GM18511 (cell line): ENCODE measurements at regions not wholly inside any gene's neighbourhood (a gene's known extent, or its start where the extent isn't known, plus 50 kb on each side); places are given as distances from the start of the nearest gene placed in this dataset.

Source experiments
- ATAC-seq: cut with Tn5 transposase; IDR thresholded peaks from one replicate; pipeline ENCODE4 v1.9.1; 2021; ENCODE audit warnings: mild to moderate bottlenecking, moderate library complexity; ENCODE audit not compliant: unreplicated experiment

DNA sequence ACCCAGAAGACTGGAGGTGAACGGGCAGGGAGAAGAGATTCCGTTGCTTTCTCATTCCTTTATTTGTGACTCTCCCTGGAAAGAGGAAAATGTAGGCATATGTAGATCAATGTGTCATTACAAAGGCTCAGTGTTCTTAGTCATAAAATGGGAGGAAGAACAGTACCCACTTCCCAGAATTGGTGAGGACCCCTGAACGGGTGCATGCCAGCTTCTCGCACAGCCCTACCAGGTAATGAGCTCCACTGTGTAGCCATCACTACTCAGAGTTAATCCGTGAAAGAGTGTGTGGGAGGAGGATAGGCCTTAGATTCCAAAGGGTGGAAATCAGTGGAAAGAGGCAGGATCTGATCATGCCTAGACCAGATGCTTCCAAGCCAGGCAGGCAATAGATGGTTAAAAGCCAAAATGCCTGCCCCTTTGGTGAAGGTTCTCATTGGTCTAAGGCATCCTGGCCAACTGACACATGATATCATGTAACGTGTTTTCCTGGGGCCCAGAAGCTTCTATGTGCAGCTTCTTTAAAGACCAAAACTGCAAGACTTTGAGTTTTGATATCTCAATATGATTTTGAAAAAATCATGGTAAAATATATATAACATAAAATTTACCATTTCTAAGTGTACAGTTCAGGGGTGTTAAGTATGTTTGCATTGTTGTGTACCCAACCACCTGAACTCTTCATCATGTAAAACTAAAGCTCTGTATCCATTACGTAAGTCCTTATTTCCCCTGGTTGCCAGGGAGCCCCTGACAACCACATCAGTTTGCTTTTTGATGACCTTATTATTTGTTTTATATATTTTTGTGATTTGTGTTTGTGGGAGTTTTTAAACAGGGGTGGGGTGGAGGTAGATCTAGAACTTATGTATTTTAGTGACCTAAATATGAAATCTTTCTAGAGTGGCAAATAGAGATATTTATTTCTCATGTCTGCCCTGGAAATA is 402.2 kb upstream of the CFAP20DC start:
- ATAC-seq = no peak

DNA sequence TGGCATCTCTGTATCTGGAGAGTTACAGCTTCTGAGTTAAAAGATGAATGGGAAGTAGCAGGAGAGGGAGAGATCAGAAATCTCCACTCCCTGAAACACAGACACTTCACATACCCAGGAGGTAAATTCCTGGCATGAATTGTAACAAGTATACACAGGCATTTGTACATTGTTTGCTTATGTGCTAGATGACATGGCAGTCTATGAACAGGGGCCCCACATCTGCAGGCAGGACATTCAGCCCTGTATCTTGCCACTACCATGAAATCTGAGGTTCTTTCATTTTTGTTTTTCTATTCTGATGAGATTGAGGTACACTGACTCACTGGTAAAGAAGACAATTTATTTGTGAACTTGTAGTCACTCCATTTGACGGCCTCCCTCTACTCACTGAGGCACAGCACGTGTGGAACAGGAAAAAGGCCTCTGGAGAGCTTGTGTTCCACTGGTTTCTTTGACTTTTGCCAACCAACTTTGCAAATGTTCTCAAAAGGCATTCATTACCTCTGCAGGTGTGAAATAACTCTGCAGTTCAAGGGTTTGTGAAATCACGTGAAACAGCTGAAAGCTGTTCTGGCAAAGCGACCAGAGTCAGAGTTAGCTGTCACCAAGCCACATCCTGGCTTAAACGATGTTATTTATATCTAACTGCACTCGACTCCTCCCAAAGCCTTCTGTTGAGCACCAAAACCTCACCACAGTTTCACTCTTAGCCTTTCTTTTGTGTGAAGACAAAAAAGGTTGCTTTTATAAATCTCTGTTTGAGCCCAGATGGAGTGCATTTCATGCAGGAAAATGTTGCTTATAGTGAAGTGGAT is 401.3 kb upstream of the CFAP20DC start:
- ATAC-seq = peak; percentile 96

DNA sequence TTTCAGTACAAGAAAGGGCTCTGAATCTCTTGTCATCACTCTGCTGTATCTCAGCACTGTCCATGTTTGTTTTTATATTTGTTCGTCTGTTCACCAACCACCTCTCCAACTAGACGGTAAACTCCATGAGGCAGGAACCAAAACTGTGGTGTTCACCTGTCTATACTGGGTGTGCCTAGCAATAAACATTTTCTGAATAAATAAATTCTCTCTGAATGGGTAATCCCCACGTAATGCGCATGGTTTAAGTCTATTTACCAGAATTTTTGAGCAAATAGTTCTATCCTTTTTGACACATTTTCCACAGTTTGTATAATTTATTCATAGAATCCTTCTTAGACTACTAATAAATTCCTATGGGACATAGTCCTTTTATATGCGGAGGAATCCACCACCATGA is 400.6 kb upstream of the CFAP20DC start:
- no peak for ATAC-seq

DNA sequence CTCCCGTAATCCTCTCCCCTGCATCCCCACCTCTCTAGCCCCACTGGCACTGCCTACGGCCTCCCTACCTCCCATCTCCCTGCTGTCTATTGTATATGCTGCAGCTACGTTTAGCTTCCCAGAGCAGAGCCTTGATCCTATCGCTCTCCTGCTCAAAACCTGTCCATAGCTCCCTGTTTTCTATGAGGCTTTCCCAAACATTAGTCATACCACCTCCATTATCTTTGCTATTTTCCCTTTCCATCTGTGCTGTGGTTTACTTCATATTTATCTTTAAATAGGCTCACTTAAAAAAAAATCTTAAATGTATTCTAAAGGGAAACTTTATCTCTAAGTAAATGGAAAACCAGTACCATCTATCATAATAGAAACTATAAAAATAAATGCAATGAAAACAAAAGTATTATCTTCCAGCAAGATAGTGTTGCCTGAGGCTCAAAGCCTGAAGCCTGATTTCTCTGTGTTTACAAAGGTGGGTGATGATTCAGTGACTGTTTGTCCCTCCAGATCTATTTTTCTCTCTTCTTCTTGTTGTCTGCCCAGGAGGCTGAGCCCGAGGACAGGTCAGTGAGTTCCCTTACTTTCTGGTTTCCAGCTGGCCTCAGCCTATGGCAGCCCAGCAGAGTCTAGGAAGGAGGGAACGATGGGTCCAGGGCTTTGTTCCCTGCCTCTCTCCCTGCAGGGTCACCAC is 397.1 kb upstream of the CFAP20DC start:
- no peak for ATAC-seq

DNA sequence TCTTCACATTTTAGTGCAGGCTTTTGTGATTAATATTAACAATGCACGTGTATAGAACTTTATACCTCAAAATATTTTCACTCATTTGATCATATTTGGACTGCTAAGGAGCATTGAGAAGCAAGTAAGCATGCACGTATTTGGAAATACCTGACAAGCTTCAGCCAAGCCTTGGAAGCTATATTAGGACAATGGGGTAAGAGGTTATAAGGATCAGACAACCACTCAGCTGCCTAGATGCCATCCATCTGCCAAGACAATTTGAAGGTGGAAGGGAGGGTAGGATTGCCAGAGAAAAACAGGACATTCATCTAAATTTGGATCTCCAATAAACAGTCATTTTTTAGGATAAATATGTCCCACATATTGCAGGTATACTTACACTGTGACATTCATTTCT is 394.9 kb upstream of the CFAP20DC start:
- no peak for ATAC-seq

DNA sequence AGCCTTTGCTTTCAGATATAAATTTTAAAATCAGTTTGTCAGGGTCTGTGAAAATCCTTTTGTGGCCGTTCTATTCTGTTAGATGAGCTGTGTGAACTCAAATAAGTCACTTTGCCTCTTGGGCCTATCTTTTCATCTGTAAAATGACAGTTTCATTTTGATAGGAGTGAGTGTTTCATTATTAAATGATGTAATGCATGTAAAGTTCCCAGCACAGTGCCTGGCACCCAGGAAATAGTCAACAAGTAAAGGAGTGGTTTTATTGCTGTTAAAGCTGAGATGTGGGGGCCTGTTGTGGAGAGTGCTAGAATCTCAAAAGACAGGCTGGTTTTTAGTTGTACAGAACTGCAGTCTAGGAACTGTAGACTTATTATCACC is 394.5 kb upstream of the CFAP20DC start:
- ATAC-seq = peak; percentile 77

DNA sequence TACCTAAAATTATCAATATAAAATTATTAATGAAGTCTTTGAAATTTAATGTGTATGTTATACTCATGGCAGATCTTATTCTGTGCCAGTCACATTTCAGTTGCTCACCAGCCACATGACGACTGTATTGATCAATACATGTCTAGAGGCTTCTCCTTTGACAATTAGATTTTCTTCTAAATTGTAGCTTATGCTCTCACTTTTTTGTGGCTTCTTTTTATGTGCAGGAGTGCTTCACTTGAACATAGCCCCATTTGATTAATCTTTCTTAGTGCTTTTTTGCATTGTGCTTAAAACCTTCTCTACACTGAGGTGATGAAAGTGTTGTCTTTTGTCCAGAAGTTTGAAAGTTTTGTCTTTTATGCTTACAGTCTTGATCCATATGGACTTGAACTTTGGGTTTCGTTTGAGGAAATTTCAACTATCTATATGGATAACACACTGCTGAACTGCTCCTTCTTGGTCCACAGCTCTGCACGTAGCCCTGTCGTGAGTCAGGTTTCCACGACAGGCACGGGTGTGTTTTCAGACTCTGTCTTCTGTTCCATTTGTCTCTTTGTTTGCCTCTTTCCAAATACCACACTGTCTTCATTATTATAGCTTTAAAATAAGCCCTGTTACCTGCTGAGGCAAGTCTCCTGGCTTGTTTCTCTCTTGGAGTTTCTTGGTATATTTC is 393.9 kb upstream of the CFAP20DC start:
- ATAC-seq = peak; percentile 17

DNA sequence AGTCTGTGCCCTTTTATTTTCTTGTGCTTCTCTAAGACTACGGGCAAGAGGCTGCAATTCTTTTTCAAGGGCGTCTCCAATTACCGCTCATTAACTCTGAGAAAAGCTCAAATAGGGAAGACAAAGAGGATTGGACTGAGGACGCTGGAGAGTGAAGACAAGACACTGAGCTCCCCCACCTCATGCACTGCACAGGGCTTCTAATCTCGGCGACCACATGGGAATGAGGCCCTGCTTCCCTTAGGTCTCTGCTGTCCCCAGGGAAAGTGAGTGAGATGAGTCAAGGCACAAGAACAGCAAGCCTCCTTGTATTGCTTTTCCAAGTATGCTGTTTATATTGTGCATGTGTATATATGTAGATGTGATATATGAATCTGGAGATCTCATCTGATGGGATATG is 392.2 kb upstream of the CFAP20DC start:
- ATAC-seq = no peak

DNA sequence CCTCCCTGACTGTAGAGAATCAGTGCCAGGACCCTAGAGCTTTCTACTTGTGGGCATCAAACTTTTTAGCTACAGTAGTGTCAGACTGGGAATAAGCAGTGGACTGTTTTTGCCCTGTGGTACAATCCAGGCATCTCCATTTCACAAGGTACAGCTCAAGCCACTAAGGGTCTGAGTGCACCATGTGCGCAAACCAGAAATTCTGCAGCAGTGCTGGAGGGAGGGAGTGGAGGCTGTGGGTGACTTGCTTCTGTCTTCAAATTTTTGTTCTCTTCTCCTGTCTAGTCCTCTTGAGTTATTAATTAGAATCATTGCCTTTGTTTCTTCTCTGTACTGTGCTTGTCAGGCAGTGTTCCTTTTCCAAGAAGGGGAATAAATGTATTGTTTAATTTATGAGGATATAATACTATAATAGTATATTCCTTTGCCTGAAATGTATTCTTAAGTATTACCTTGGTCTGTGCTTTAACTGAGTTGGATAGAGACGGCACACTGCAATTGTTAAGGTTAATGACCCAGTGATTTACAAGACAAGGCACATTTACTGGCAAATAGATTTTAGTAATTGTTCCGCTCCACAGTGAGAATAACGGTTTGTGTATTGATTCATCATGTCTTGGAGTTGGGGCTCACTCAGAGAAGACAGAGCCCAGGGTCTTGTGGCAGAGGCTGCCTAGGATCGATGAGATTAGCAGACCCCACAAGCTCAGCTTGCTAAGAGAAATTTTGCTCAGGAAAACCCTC is 390.6 kb upstream of the CFAP20DC start:
- ATAC-seq = no peak

DNA sequence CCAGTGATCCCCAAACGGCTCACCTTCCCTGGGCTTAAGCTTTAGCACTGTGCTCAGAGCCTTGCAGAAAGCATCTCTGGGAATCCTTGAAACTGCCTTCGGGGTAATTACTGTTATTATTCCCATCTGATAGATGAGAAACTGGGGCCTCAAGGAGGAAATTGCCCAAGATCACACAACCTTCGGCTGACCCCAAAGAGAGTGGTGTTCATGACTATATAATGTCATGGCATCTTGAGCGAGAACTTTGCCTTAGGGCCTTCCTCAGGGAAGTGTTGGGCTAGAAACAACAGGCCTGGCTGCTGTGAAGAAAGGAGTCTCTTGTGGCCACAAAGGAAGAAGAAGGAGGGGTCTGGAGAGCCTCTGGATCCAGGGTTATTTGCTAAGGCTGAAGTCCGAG is 388.7 kb upstream of the CFAP20DC start:
- no peak for ATAC-seq

DNA sequence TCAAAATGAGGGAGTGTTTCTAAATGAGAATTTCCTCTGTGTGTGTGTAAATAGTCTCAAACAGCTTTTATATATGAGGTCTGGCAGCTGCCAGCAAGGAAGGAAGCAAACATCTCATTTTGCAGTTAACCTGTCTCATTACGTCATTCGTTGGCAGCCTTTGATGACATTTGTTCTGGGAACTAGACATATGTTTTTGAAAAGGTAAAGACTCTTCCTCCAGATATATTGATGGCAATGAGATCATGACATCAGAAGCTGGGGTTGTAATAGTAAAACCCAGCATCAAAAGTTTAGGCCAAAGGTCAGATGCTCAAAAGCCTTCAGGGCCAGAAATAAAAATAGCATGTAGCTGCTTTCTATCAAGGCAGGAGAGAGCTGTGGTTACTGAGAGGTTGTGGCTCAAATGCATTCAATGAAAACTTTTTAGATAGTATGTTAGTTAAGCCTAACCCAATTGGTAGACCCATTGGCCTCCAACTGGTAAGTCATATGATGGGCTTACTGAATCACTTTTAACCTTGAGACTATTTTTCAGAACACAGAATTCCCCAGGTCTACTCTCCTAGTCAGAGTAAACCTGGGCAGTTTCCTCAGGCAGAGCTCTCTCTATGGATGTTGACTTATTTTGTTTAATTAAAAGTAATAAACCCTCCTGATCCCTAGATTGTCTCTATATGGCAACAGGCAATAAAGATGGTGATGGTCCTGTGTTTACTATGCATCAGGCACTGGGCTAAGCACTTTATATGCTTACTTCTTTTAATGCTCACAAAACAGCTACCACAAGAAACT is 386.5 kb upstream of the CFAP20DC start:
- no peak for ATAC-seq

DNA sequence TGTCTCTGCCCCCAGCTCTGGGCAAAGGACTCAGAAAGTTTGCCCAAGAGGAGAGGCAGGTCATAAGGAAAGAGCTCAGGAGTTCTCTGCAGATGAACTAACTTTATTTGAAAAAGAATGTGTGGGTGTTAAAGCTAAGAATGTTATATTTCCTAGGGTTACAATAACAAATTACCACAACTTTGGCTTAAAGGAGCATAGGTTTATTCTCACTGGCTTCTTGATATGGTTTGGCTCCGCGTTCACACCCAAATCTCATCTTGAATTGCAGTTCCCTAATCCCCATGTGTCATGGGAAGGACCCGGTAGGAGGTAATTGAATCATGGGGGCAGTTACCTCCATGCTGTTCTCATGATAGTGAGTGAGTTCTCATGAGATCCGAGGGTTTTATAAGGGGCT is 383.7 kb upstream of the CFAP20DC start:
- ATAC-seq = no peak

DNA sequence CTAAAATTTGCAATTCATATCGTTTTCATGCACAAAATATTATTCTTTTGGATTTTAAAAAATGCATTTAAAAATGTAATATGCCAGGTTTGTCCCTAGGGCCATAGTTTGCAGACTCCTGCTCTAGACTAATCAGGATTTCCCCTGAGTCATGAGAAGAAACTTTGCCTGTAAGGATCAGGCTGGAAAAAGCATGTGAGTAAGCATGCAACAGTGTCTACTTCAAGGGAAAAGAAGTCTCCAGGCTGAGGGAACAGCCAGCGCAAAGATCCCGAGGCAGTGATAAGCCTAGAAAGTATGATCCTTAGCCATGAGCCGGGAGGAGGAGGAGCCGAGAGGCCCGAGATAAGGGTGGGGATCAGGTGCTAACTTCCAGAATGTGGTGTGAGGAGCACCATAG is 382.8 kb upstream of the CFAP20DC start:
- ATAC-seq = no peak

DNA sequence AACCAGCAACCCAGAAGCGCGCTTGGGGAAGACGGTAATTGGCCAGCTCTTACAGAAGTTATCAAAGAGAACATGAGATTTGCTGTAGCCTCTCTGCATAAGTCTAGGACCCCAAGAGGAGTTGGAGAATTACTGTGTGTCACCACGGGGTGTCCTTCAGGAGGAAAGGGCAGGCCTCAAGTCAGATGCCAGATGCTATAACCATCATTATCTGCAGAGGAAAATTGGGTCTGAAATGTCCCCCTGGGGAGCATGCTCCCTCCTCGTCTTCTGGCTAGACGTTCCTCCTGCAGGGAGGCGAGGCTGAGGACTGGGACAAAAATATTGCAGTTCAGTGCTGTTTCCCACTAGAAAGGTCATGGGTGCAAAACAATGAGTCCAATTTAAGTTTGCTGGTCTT is 380.5 kb upstream of the CFAP20DC start:
- ATAC-seq = no peak

DNA sequence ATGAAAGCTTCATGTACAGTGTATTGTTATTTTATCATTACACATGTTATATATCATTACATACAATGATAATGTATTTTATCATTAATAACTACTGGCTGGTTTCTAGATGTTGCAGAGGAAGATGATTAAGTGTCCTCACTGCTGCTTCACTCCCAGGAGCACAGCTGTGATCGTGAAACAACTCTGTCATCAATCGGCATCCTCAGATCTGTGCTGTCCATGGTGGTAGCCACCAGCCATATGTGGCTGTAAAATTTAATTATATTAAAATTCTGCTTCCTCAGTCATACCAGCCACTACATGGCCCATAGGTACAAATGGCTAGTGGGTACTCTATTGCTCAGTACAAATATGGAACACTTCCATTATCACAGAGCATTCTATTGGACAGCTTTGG is 379.4 kb upstream of the CFAP20DC start:
- no peak for ATAC-seq

DNA sequence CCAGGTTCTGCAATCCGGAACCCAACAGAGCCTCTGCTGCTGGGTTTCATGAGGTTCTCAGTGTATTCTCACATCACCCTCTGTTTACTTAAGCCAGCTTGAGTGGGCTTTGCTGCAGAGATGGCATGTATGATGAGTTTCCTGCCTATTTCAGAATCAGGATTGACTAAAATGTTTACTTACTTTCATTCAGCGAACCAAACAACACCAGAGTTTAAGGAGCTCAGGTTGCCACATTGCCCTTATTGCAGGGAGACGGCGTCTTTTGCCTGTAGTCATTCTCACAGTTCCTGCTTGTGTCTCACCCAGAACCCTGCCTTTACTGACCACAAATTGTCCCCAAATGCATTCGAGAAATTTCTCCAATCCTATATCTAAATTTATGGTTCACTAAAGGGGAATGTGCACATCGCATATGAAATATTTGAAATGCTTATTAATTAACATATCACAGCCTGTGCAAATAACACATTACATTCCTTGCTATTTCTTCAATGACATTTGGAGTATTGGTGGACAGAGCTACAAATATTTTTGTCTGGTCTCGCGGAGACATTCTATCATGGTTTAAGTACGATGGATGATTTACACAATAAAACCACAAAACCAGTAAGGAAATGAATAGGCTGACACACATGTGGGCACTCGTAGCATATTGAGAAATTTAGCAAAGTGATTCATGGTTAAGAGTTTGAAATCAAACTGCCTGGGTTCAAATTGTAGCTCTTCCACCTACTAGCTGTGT is 377.2 kb upstream of the CFAP20DC start:
- ATAC-seq = no peak

DNA sequence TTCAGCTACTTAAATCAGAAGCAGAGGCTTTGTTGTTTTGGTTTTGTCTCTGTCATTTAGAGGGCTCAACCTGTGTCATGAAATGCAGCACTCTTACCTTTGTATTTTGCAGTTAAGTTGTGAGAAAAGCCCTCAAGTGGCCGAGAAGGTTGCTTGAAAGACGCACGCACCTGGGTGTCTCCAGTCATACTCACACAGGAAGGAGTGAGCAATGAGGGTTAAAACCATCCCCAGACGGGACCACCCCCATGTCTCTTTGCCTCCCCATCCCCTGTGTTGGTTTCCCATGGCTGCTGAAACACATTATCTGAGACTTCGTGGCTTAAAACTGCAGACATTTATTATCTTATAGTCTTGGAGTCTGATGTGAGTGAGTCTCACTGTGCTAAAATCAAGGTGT is 376.1 kb upstream of the CFAP20DC start:
- no peak for ATAC-seq

DNA sequence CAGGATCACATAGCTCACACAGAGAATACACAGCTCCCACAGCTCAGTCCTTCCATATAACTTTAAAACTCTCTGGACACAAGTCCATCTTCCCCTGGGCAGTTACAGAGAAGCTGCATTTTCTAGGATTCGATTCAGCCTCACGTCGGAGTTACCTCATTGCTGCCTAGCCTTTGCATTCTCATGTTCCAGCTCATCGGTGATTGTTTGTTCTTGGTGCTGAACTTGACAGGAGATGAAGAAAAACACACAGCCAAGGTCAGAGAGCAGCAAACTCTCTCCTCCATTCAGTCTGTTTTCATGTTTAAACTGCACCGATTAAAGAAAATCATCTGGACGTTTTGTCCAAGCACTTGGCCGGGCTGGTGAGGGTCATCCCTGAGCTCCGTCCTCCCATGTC is 375.5 kb upstream of the CFAP20DC start:
- ATAC-seq = no peak
